ENCODE measurements at regions not wholly inside any gene's neighbourhood (a gene's known extent, or its start where the extent isn't known, plus 50 kb on each side); places are given as distances from the start of the nearest gene placed in this dataset.

DNA sequence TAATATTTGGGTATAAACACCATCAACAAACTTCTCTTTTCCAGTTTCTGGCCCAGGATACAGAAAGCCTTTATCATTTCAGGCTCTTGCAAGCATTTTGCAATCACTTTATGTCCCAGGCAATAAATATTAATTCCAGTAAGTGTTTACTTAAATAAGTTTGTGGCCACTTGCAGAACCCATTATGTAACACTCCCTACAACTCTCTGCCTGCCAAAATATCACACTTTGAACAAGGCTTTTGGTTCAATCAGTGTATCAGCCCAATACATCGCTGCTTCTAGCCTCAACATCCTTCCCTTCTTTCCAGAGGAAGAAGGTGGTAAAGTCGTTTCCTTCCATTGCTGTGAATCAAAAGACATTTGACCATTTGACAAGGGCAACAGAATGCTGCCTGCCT lies 203.0 kb upstream of the USP25 start:
- no peak overlapping the region for H2BK20ac ChIP-seq (ENCODE audit: low read depth, low read length)
- no peak overlapping the region for H2BK5ac ChIP-seq (ENCODE audit: low read depth, low read length, poor library complexity, severe bottlenecking)
- H3K27me3 ChIP-seq (ENCODE audit: control insufficient read depth, insufficient read depth, low read length) = no peaks in the 10 kb centered on the region
- no peaks in the 10 kb centered on the region for H3K9me1 ChIP-seq (ENCODE audit: insufficient read depth, low read length)
- H3K9me3 ChIP-seq (ENCODE audit: control insufficient read depth, insufficient read depth, low read length) = no peaks in the 10 kb centered on the region
- H4K91ac ChIP-seq (ENCODE audit: insufficient read depth, low read depth, low read length) = no peak overlapping the region
- no peak overlapping the region for H3K56ac ChIP-seq (ENCODE audit: extremely low read depth, insufficient read depth, low read length)
- CTCF ChIA-PET = no interaction called here
- H2AK5ac ChIP-seq (ENCODE audit: low read depth, low read length) = no peak overlapping the region
- TF ChIP-seq RFX5 (IDR thresholded peaks at IDR 0.05; ENCODE audit: low read depth, low read length) (no peak), MAFK (IDR thresholded peaks at IDR 0.05; ENCODE audit: low read depth, low read length) (no peak), RAD21 (IDR thresholded peaks at IDR 0.05; ENCODE audit: low read length) (no peak), BHLHE40 (IDR thresholded peaks at IDR 0.05; ENCODE audit: low read depth, low read length) (no peak), MXI1 (IDR thresholded peaks at IDR 0.05; ENCODE audit: borderline replicate concordance, low read depth, low read length) (no peak), CHD1 (IDR thresholded peaks at IDR 0.05; ENCODE audit: low read depth, low read length) (no peak)
- TF ChIP-seq, protein P1, sequence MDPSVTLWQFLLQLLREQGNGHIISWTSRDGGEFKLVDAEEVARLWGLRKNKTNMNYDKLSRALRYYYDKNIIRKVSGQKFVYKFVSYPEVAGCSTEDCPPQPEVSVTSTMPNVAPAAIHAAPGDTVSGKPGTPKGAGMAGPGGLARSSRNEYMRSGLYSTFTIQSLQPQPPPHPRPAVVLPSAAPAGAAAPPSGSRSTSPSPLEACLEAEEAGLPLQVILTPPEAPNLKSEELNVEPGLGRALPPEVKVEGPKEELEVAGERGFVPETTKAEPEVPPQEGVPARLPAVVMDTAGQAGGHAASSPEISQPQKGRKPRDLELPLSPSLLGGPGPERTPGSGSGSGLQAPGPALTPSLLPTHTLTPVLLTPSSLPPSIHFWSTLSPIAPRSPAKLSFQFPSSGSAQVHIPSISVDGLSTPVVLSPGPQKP (IDR thresholded peaks at IDR 0.05; ENCODE audit: borderline replicate concordance, low read depth, low read length) = no peak
- no peak for ATAC-seq (ENCODE audit: low read depth)
- H3K36me3 ChIP-seq (ENCODE audit: control insufficient read depth, insufficient read depth, low read length) = no peaks in the 10 kb centered on the region
- H3K27ac ChIP-seq (ENCODE audit: insufficient read depth, low read length) = no peak overlapping the region
- H3K9ac ChIP-seq (ENCODE audit: low read depth, low read length) = no peak overlapping the region
- no peaks in the 10 kb centered on the region for H4K20me1 ChIP-seq (ENCODE audit: insufficient read depth, low read length)
- no peak overlapping the region for H2BK15ac ChIP-seq (ENCODE audit: low read depth, low read length)
- intact Hi-C loops (cut with micrococcal nuclease) (no loop called here), dilution Hi-C loops (cut with HindIII; ENCODE audit: low sequenced_read_pairs, unreplicated experiment) (no loop called here), in situ Hi-C loops (cut with MboI; ENCODE audit: low sequenced_read_pairs) (no loop called here)
- BruUV-seq (replicated peaks) = no TSS peak
- no peak overlapping the region for H3K14ac ChIP-seq (replicated peaks; ENCODE audit: low read depth, low read length)
- H3K23ac ChIP-seq (ENCODE audit: low read depth, low read length) = no peak overlapping the region
- no peak overlapping the region for H3K4ac ChIP-seq (ENCODE audit: low read depth, low read length)
- H3K4me2 ChIP-seq (ENCODE audit: low read depth, low read length) = no peak overlapping the region
- no peaks in the 10 kb centered on the region for H3K4me1 ChIP-seq (ENCODE audit: control insufficient read depth, insufficient read depth, low read length)
- POLR2A ChIA-PET (ENCODE audit: unreplicated experiment) = no interaction called here
- H3K18ac ChIP-seq (ENCODE audit: low read depth, low read length) = no peak overlapping the region
- WGBS, 2 experiments (ENCODE audit: extremely low coverage in 2 of 2, insufficient read length in 1 of 2) = no CpG with 5 or more reads among the region's 2 CpGs
- no peak for DNase-seq
- no peak overlapping the region for H4K8ac ChIP-seq (ENCODE audit: low read depth in 2 of 2, low read length in 2 of 2)
- H2AFZ ChIP-seq (replicated peaks; ENCODE audit: low read length, poor library complexity) = no peak overlapping the region
- no peak overlapping the region for H3K4me3 ChIP-seq (ENCODE audit: insufficient read depth, low read depth, low read length)
- H2BK120ac ChIP-seq (ENCODE audit: low read depth, low read length) = no peak overlapping the region
- H2AK9ac ChIP-seq (replicated peaks; ENCODE audit: low read depth, low read length, poor library complexity) = no peak overlapping the region
- no peak overlapping the region for H4K5ac ChIP-seq (ENCODE audit: low read depth, low read length)
- H3K79me1 ChIP-seq (ENCODE audit: low read depth in 1 of 2, low read length in 2 of 2) = no peaks in the 10 kb centered on the region

Data from IMR-90 (cell line).